GM23338 (cell line): ENCODE measurements at regions not wholly inside any gene's neighbourhood (a gene's known extent, or its start where the extent isn't known, plus 50 kb on each side); places are given as distances from the start of the nearest gene placed in this dataset.

ENCODE experiments used
- ATAC-seq: fragments of 200-7000 bp; cut with Tn5 transposase; 3 replicates; pipeline ENCODE4 v1.9.1; 2020
- DNase-seq: peaks from one replicate; pipeline ENCODE4 v3.0.0-alpha.2; 2015; ENCODE audit warnings: low spot score
- H2AFZ ChIP-seq: fragments of 200-600 bp; sonication (generic); 2 replicates; pipeline ENCODE4 v1.8.0; 2016; ENCODE audit warnings: antibody characterized with exemption, mild to moderate bottlenecking, moderate library complexity
- H3F3A ChIP-seq: fragments of 200-600 bp; sonication (generic); replicated peaks from 2 replicates; pipeline ENCODE4 v1.8.0; 2017; ENCODE audit warnings: antibody characterized with exemption, mixed run types, low read depth
- H3K27ac ChIP-seq: fragments of 200-600 bp; sonication (generic); 2 replicates; pipeline ENCODE4 v1.6.1; 2016; ENCODE audit warnings: low read depth
- H3K27me3 ChIP-seq: fragments of 200-600 bp; sonication (generic); 2 replicates; pipeline ENCODE4 v1.8.0; 2016; ENCODE audit warnings: mild to moderate bottlenecking, mixed run types, moderate library complexity; ENCODE audit not compliant: insufficient read depth
- H3K36me3 ChIP-seq: fragments of 200-600 bp; sonication (generic); 2 replicates; pipeline ENCODE4 v1.8.0; 2016; ENCODE audit warnings: mild to moderate bottlenecking; ENCODE audit not compliant: insufficient read depth
- H3K4me1 ChIP-seq: fragments of 200-600 bp; sonication (generic); 2 replicates; pipeline ENCODE4 v1.8.0; 2016; ENCODE audit warnings: mild to moderate bottlenecking, moderate library complexity; ENCODE audit not compliant: insufficient read depth
- H3K4me2 ChIP-seq: fragments of 200-600 bp; sonication (generic); 2 replicates; pipeline ENCODE4 v1.7.1; 2017; ENCODE audit warnings: mixed run types
- H3K4me3 ChIP-seq: fragments of 200-600 bp; sonication (generic); 2 replicates; pipeline ENCODE4 v1.6.1; 2016; ENCODE audit warnings: mixed run types
- H3K79me2 ChIP-seq: fragments of 200-600 bp; sonication (generic); replicated peaks from 2 replicates; pipeline ENCODE4 v1.8.0; 2017; ENCODE audit warnings: mild to moderate bottlenecking; ENCODE audit not compliant: insufficient read depth
- H3K9me2 ChIP-seq: fragments of 200-600 bp; sonication (generic); 2 replicates; pipeline ENCODE4 v1.8.0; 2017; ENCODE audit not compliant: insufficient read depth
- H4K20me1 ChIP-seq: fragments of 200-600 bp; sonication (generic); replicated peaks from 2 replicates; pipeline ENCODE4 v1.8.0; 2017; ENCODE audit warnings: mild to moderate bottlenecking; ENCODE audit not compliant: insufficient read depth
- H3K27ac Mint-ChIP-seq: 2 replicates; pipeline ENCODE4 v1.8.0; 2020; ENCODE audit warnings: inconsistent platforms, mild to moderate bottlenecking, moderate library complexity, mixed read lengths
- H3K27me3 Mint-ChIP-seq: 3 replicates; pipeline ENCODE4 v1.8.0; 2022; ENCODE audit warnings: low read depth, mild to moderate bottlenecking, moderate library complexity, mixed read lengths, inconsistent platforms; ENCODE audit not compliant: insufficient read depth, poor library complexity
- H3K36me3 Mint-ChIP-seq: 3 replicates; pipeline ENCODE4 v1.8.0; 2021; ENCODE audit warnings: low read depth, mild to moderate bottlenecking, inconsistent platforms, moderate library complexity, mixed read lengths
- H3K4me1 Mint-ChIP-seq: 3 replicates; pipeline ENCODE4 v1.8.0; 2020; ENCODE audit warnings: mild to moderate bottlenecking, inconsistent platforms, mixed read lengths
- H3K4me3 Mint-ChIP-seq: 3 replicates; pipeline ENCODE4 v1.8.0; 2021; ENCODE audit warnings: moderate library complexity, mild to moderate bottlenecking, inconsistent platforms, mixed read lengths
- H3K9me3 Mint-ChIP-seq: 3 replicates; pipeline ENCODE4 v1.8.0; 2020; ENCODE audit warnings: moderate library complexity, mild to moderate bottlenecking, inconsistent platforms, mixed read lengths
- CREB1 ChIP-seq: fragments of 250-450 bp; sonication (Bioruptor Pico); IDR thresholded peaks from 2 replicates; pipeline ENCODE4 v1.5.0; 2020; ENCODE audit warnings: low read depth, mild to moderate bottlenecking, moderate library complexity
- ETS1 ChIP-seq: IDR thresholded peaks from 2 replicates; pipeline ENCODE4 v1.6.1; 2016; ENCODE audit warnings: antibody characterized with exemption
- EZH2 ChIP-seq: fragments of 200-600 bp; sonication (generic); IDR thresholded peaks from one replicate; pipeline ENCODE4 v1.8.0; 2017; ENCODE audit warnings: antibody characterized with exemption, mild to moderate bottlenecking, low read depth; ENCODE audit not compliant: unreplicated experiment
- EZH2phosphoT487 ChIP-seq: fragments of 200-600 bp; sonication (generic); IDR thresholded peaks from one replicate; pipeline ENCODE4 v1.8.1; 2018; ENCODE audit warnings: antibody characterized with exemption; ENCODE audit not compliant: unreplicated experiment
- NANOG ChIP-seq: IDR thresholded peaks from 2 replicates; pipeline ENCODE4 v1.6.1; 2016; ENCODE audit warnings: antibody characterized with exemption, borderline replicate concordance
- POLR2AphosphoS5 ChIP-seq: IDR thresholded peaks from 2 replicates; pipeline ENCODE4 v1.6.1; 2016; ENCODE audit warnings: antibody characterized with exemption, low read depth
- STAT1 ChIP-seq: IDR thresholded peaks from one replicate; pipeline ENCODE4 v1.6.1; 2016; ENCODE audit warnings: antibody characterized with exemption; ENCODE audit not compliant: unreplicated experiment
- ZNF331 ChIP-seq: fragments of 250-450 bp; sonication (Bioruptor Pico); IDR thresholded peaks from 2 replicates; pipeline ENCODE4 v1.5.0; 2020; ENCODE audit warnings: low read depth, mild to moderate bottlenecking, moderate library complexity
- ZNF462 ChIP-seq: fragments of 250-450 bp; sonication (Bioruptor Pico); IDR thresholded peaks from 2 replicates; pipeline ENCODE4 v1.5.0; 2020; ENCODE audit warnings: mild to moderate bottlenecking, moderate library complexity

DNA sequence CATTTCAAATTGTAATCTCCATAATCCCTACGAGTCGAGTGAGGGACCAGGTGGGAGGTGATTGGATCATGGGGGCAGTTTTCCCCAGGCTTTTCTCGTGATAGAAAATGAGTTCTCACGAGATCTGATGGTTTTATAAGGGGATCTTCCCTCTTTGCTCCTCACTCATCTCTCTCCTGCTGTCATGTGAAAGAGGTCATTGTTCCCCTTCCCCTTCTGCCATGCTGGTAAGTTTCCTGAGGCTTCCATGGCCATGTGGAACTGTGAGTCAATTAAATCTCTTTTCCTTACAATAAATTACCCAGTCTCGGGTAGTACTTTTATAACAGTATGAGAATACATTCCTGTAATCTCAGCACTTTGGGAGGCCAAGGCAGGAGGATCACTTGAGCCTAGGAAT is 76.7 kb upstream of the MARCHF10 start (continued):
- TF ChIP-seq EZH2phosphoT487: no peak
- no peak for TF ChIP-seq POLR2AphosphoS5

- no peak for DNase-seq
- Mint-ChIP-seq H3K4me3 (no peak overlapping the region), H3K4me1 (no peaks in the 10 kb centered on the region), H3K27me3 (peaks cover 2% of the 10 kb centered on the region), H3K27ac (no peak overlapping the region), H3K9me3 (no peaks in the 10 kb centered on the region), H3K36me3 (no peaks in the 10 kb centered on the region)
- Histone ChIP-seq H3K27me3 (no peaks in the 10 kb centered on the region), H2AFZ (peak overlapping the region; percentile 75; the same call in 1 of the 2 replicates), H3K27ac (no peak overlapping the region), H3K79me2 (no peaks in the 10 kb centered on the region), H3F3A (no peaks in the 10 kb centered on the region), H3K4me3 (no peak overlapping the region), H3K36me3 (no peaks in the 10 kb centered on the region), H3K4me2 (no peak overlapping the region), H3K9me2 (no peaks in the 10 kb centered on the region), H4K20me1 (no peaks in the 10 kb centered on the region), H3K4me1 (no peaks in the 10 kb centered on the region)
- TF ChIP-seq STAT1 (no peak), EZH2 (no peak), ZNF331 (CRISPR knock-in tag) (no peak), EZH2phosphoT487 (no peak)
- no peak for ATAC-seq
Observed at GRCh38 chr17:62882878-62883277, 74.8 kb upstream of the MARCHF10 start.

DNA sequence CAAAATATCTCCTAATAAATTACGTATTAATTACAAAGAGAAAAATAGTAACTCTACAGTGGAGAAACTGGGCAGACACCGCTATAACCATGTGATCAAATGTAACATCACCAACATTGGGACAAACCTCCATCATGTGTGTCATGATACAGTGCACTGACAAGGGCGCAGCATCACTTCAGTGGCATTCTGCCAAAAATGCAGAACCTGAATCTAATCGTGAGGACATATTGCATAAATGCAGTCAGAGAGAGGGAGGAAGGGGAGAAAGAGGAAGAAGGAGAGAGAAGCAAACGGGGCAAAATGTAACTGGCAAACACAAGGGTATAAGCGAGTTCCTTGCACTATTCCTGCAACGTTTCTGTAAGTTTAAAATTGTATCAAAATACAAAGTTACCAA is 74.2 kb upstream of the MARCHF10 start:
- H3K27me3 Mint-ChIP-seq: peaks cover 2% of the 10 kb centered on the region
- Histone ChIP-seq H3K4me3 (no peak overlapping the region), H2AFZ (peak overlapping the region; percentile 75; the same call in 1 of the 2 replicates), H3K27ac (no peak overlapping the region), H3K27me3 (no peaks in the 10 kb centered on the region), H3K9me2 (no peaks in the 10 kb centered on the region), H3F3A (no peaks in the 10 kb centered on the region), H3K36me3 (no peaks in the 10 kb centered on the region), H4K20me1 (no peaks in the 10 kb centered on the region), H3K4me1 (no peaks in the 10 kb centered on the region), H3K79me2 (no peaks in the 10 kb centered on the region), H3K4me2 (no peak overlapping the region)
- no peaks in the 10 kb centered on the region for H3K9me3 Mint-ChIP-seq
- H3K4me1 Mint-ChIP-seq: no peaks in the 10 kb centered on the region
- H3K36me3 Mint-ChIP-seq: no peaks in the 10 kb centered on the region
- TF ChIP-seq STAT1 (no peak), POLR2AphosphoS5 (no peak), CREB1 (CRISPR knock-in tag) (no peak), NANOG (no peak), ZNF462 (no peak), ETS1 (no peak)
- no peak overlapping the region for H3K27ac Mint-ChIP-seq
- no peak for ATAC-seq
- H3K4me3 Mint-ChIP-seq: no peak overlapping the region
- no peak for DNase-seq
